ENCODE measurements at regions not wholly inside any gene's neighbourhood (a gene's known extent, or its start where the extent isn't known, plus 50 kb on each side); places are given as distances from the start of the nearest gene placed in this dataset.

- intact Hi-C loops (cut with micrococcal nuclease) (loop anchor here (2.0 kb wide), 1 partner anchor 51 kb away; no protein-coding TSS in a partner anchor), in situ Hi-C loops (cut with MboI) (loop anchor here (10.0 to 25.0 kb wide), 2 partner anchors 407 to 700 kb away; no protein-coding TSS in a partner anchor)
- TF ChIP-seq TFAM (CRISPR knock-in tag; conservative IDR thresholded peaks at IDR 0.05) (no peak), ZNF143 (CRISPR knock-in tag; IDR thresholded peaks at IDR 0.05) (no peak)
- Histone ChIP-seq H3K9me1 (ENCODE audit: control insufficient read depth, insufficient read depth, low read length) (no peaks in the 10 kb centered on the region), H3K4me1 (replicated peaks in 1 of 2; ENCODE audit: control insufficient read depth in 2 of 2, insufficient read depth in 2 of 2, low read length in 2 of 2) (peaks cover 0 to 5% of the 10 kb centered on the region in 2 experiments; a peak in 2 of 5 replicates), H3K4me3 (no peak overlapping the region), H3K9ac (ENCODE audit: insufficient read depth in 1 of 2, low read depth in 2 of 2, low read length in 2 of 2) (no peak overlapping the region), H3K27ac (ENCODE audit: extremely low read depth, low read depth, low read length) (no peak overlapping the region), H3K79me2 (ENCODE audit: control insufficient read depth, insufficient read depth, low read length) (no peaks in the 10 kb centered on the region), H4K20me1 (replicated peaks; ENCODE audit: control insufficient read depth, insufficient read depth, low read length) (no peaks in the 10 kb centered on the region), H2AFZ (ENCODE audit: low read depth, low read length) (no peak overlapping the region), H3K4me2 (ENCODE audit: insufficient read depth, low read length) (no peak overlapping the region), H3K9me3 (replicated peaks; ENCODE audit: control insufficient read depth, insufficient read depth, low read depth, low read length) (no peaks in the 10 kb centered on the region), H3K27me3 (ENCODE audit: control insufficient read depth in 2 of 2, insufficient read depth in 2 of 2, low read length in 2 of 2) (peaks cover 8 to 17% of the 10 kb centered on the region in 2 experiments; a peak in 4 of 5 replicates), H3K36me3 (ENCODE audit: control insufficient read depth, insufficient read depth, low read length) (no peaks in the 10 kb centered on the region)
- ChIA-PET POLR2A (interaction anchor here (1.5 kb wide), 1 partner anchor 40 kb away, joined by 3 read pairs; no protein-coding TSS in a partner anchor), CTCF (ENCODE audit: low intra/inter-chr PET ratio) (interaction anchor here (1.0 to 2.3 kb wide), 3 partner anchors 35 to 432 kb away, joined by 3 to 20 read pairs (median 4); no protein-coding TSS in a partner anchor)
- DNase-seq (ENCODE audit: extremely low read depth in 1 of 4, low spot score in 3 of 4) (no peak), FAIRE-seq (no peak), ATAC-seq (no peak)
- 32% methylated on average over 11 of the region's 11 CpGs for WGBS (ENCODE audit: insufficient coverage, low coverage, missing lambda C conversion rate)
- BruUV-seq (replicated peaks): no TSS peak
Observed at GRCh38 chr5:34487159-34487879, 168.8 kb upstream of the RAI14 start.

GRCh38 chr5:34487956-34488355 lies 168.2 kb upstream of the RAI14 start:
- Histone ChIP-seq H3K9ac (ENCODE audit: insufficient read depth in 1 of 2, low read depth in 2 of 2, low read length in 2 of 2) (no peak overlapping the region), H3K36me3 (ENCODE audit: control insufficient read depth, insufficient read depth, low read length) (no peaks in the 10 kb centered on the region), H3K27me3 (ENCODE audit: control insufficient read depth in 2 of 2, insufficient read depth in 2 of 2, low read length in 2 of 2) (peaks cover 6 to 12% of the 10 kb centered on the region in 2 experiments; a peak in 3 of 5 replicates), H3K4me2 (ENCODE audit: insufficient read depth, low read length) (no peak overlapping the region), H3K4me3 (no peak overlapping the region), H3K9me3 (replicated peaks; ENCODE audit: control insufficient read depth, insufficient read depth, low read depth, low read length) (no peaks in the 10 kb centered on the region), H2AFZ (ENCODE audit: low read depth, low read length) (no peak overlapping the region), H3K4me1 (replicated peaks in 1 of 2; ENCODE audit: control insufficient read depth in 2 of 2, insufficient read depth in 2 of 2, low read length in 2 of 2) (peaks cover 0 to 5% of the 10 kb centered on the region in 2 experiments; a peak in 2 of 5 replicates), H3K79me2 (ENCODE audit: control insufficient read depth, insufficient read depth, low read length) (no peaks in the 10 kb centered on the region), H4K20me1 (replicated peaks; ENCODE audit: control insufficient read depth, insufficient read depth, low read length) (no peaks in the 10 kb centered on the region), H3K27ac (ENCODE audit: extremely low read depth, low read depth, low read length) (no peak overlapping the region), H3K9me1 (ENCODE audit: control insufficient read depth, insufficient read depth, low read length) (no peaks in the 10 kb centered on the region)
- intact Hi-C loops (cut with micrococcal nuclease) (loop anchor here (2.0 kb wide), 1 partner anchor 51 kb away; no protein-coding TSS in a partner anchor), in situ Hi-C loops (cut with MboI) (loop anchor here (10.0 to 25.0 kb wide), 2 partner anchors 407 to 699 kb away; no protein-coding TSS in a partner anchor)
- DNase-seq (ENCODE audit: extremely low read depth in 1 of 4, low spot score in 3 of 4): no peak
- POLR2A ChIA-PET: no interaction called here
- no peak for ATAC-seq
- WGBS (ENCODE audit: insufficient coverage, low coverage, missing lambda C conversion rate): 19% methylated on average over 3 of the region's 3 CpGs
- CTCF ChIA-PET (ENCODE audit: low intra/inter-chr PET ratio): no interaction called here
- BruUV-seq (replicated peaks): no TSS peak
- TF ChIP-seq ZNF696 (CRISPR knock-in tag; conservative IDR thresholded peaks at IDR 0.05) (no peak), TBP (optimal IDR thresholded peaks at IDR 0.05; ENCODE audit: low read depth, low read length) (no peak), ZNF12 (CRISPR knock-in tag; IDR thresholded peaks at IDR 0.05) (no peak), STAT5A (IDR thresholded peaks at IDR 0.05; ENCODE audit: borderline replicate concordance, low read length) (no peak), THAP12 (CRISPR knock-in tag; IDR thresholded peaks at IDR 0.05) (no peak), BRD4 (IDR thresholded peaks at IDR 0.05) (no peak), MCM2 (IDR thresholded peaks at IDR 0.05; ENCODE audit: low read depth) (no peak)
- no peak for FAIRE-seq

Measured in K562 (cell line).